Right lobe of liver (tissue), 6 donors: ENCODE measurements at regions not wholly inside any gene's neighbourhood (a gene's known extent, or its start where the extent isn't known, plus 50 kb on each side); places are given as distances from the start of the nearest gene placed in this dataset.
A peak's percentile ranks its signal among the peaks of the same experiment; 100 is the strongest.

Experiments
- ATAC-seq, 4 donors: fragments of 200-7000 bp; cut with Tn5 transposase; one replicate each; pipeline ENCODE4 v1.9.1; 2020; ENCODE audit warnings: mild to moderate bottlenecking in 4 of 4, moderate library complexity in 4 of 4
- DNase-seq, 3 donors: peaks; one replicate each; pipeline ENCODE4 v3.0.0-alpha.2; 2020
- H3K27ac ChIP-seq, 3 donors: fragments of 200-600 bp; one replicate each; pipeline ENCODE4 v1.8.0; 2022
- H3K27me3 ChIP-seq, 2 donors: fragments of 200-600 bp; one replicate each; pipeline ENCODE4 v1.8.0; 2022
- H3K36me3 ChIP-seq, 4 donors: fragments of 200-600 bp; sonication (generic) in 1 of 4; one replicate each; pipeline versions ENCODE4 v1.5.1 to v1.8.0; 2017 to 2022; ENCODE audit warnings: control low read depth in 1 of 4
- H3K4me1 ChIP-seq, 4 donors: fragments of 200-600 bp; sonication (generic) in 1 of 4; one replicate each; pipeline versions ENCODE4 v1.5.1 to v1.8.0; 2017 to 2022; ENCODE audit warnings: control low read depth in 1 of 4
- H3K4me3 ChIP-seq, 3 donors: fragments of 200-600 bp; one replicate each; pipeline ENCODE4 v1.8.0; 2022
- H3K9me3 ChIP-seq, 4 donors: fragments of 200-600 bp; sonication (generic) in 1 of 4; one replicate each; pipeline versions ENCODE4 v1.5.1 to v1.8.0; 2017 to 2022; ENCODE audit warnings: control low read depth in 1 of 4
- POLR2A ChIP-seq: fragments of 450-650 bp; IDR thresholded peaks from one replicate; pipeline ENCODE4 v1.6.1; 2017; ENCODE audit warnings: antibody characterized with exemption, mild to moderate bottlenecking
- WGBS: methylation state at CpG from one replicate; pipeline ENCODE4 v1.1.6; 2018; ENCODE audit warnings: low coverage, low lambda C conversion rate; ENCODE audit not compliant: insufficient coverage; ENCODE audit errors: missing lambda C conversion rate; 5-methylcytosine and 5-hydroxymethylcytosine counted together
- intact Hi-C, 2 donors: fragments of 100-400 bp; cut with DNase I; formaldehyde crosslinking; loops; one replicate each; pipeline versions ENCODE4 v1.11.2 to v1.14.1; 2022
- TF ChIP-seq, protein P1 (sequence below), 4 donors: fragments of 200-600 bp in 3 of 4; fragments of 450-650 bp in 1 of 4; IDR thresholded peaks; one replicate each; pipeline versions ENCODE4 v1.5.1 to v1.8.0; 2016 to 2022; ENCODE audit warnings: antibody characterized with exemption in 4 of 4, mild to moderate bottlenecking in 2 of 4
- donor health status: DM: no; HTN: yes; CAD: no.
- donor health status: DM: no; HTN: no; CAD: no.
- donor health status: DM: no; HTN: no; CAD: no.
- donor health status: DM: no; HTN: yes; CAD: no.
- donor health status: DM: no; HTN: yes; CAD: no.

DNA sequence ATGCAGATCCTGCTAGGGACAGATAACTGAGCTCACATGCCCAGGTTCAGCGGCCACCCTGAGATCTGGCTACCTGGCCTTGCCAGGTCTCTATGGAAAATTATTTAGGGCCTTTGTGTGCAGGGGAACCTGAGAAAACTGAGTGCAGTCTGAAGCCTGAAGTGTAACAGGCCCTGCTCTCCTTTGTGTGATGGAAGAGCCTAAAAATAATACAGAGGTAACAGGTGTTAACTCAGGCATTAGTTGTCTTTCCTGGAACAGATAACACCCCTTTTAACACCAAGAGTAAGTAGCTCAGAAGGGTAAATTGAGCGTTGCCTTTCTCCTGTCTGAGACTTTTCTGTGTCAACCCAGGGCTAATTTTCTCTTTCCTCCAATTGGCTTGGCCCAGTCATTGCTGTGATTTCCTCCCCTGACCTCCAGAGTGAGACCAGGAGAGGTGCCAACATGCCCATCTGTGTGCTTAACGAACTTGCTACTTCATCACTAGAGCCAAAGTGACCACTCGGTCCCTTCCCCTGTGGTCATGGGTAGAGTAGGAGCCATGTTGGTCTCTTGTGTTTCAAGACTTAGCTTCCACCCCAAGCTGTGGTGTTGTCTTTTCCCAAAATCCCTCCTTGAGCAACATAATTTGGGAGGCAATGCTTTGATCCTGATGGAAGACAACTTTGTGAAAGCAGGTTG is 304.4 kb upstream of the JAG1 start:
- H3K27ac ChIP-seq = no peak overlapping the region
- no peak for DNase-seq
- no peaks in the 10 kb centered on the region for H3K36me3 ChIP-seq
- no peaks in the 10 kb centered on the region for H3K9me3 ChIP-seq
- TF ChIP-seq POLR2A = no peak
- TF ChIP-seq, protein P1, sequence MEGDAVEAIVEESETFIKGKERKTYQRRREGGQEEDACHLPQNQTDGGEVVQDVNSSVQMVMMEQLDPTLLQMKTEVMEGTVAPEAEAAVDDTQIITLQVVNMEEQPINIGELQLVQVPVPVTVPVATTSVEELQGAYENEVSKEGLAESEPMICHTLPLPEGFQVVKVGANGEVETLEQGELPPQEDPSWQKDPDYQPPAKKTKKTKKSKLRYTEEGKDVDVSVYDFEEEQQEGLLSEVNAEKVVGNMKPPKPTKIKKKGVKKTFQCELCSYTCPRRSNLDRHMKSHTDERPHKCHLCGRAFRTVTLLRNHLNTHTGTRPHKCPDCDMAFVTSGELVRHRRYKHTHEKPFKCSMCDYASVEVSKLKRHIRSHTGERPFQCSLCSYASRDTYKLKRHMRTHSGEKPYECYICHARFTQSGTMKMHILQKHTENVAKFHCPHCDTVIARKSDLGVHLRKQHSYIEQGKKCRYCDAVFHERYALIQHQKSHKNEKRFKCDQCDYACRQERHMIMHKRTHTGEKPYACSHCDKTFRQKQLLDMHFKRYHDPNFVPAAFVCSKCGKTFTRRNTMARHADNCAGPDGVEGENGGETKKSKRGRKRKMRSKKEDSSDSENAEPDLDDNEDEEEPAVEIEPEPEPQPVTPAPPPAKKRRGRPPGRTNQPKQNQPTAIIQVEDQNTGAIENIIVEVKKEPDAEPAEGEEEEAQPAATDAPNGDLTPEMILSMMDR (IDR thresholded peaks at IDR 0.05) = no peak
- no peaks in the 10 kb centered on the region for H3K27me3 ChIP-seq
- no peak for ATAC-seq
- intact Hi-C loops = no loop called here
- H3K4me3 ChIP-seq = no peak overlapping the region
- WGBS = 86% methylated on average over 4 of the region's 4 CpGs
- H3K4me1 ChIP-seq = no peaks in the 10 kb centered on the region

GRCh38 chr20:10978713-10979112 is 304.9 kb upstream of the JAG1 start:
- no peak for ATAC-seq
- Histone ChIP-seq H3K36me3 (no peaks in the 10 kb centered on the region), H3K9me3 (no peaks in the 10 kb centered on the region), H3K27ac (no peak overlapping the region), H3K4me3 (no peak overlapping the region), H3K27me3 (no peaks in the 10 kb centered on the region), H3K4me1 (no peaks in the 10 kb centered on the region)
- DNase-seq = no peak
- 66% methylated on average over 4 of the region's 5 CpGs for WGBS
- intact Hi-C loops = no loop called here
- no peak for TF ChIP-seq POLR2A
- TF ChIP-seq, protein P1 (IDR thresholded peaks at IDR 0.05) = no peak

DNA sequence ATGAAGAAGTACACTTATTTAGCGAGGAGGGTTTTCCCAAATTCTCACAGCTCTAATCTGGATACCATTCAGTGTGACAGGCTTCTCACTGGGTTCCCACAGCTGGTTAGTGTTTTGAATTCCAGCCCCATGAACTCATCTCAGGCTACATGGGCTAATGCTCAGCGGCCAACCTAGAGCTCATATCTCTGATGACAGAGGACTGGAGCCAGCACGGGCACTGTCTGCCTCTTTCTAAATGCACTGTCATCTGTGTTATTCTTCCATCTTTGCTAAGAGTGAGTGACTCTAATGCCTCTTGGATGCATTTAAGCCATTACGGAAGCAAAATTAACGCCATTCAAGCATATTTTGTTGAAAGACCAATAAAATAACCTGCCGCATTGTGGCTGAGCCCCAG is 308.9 kb upstream of the JAG1 start:
- no peak overlapping the region for H3K4me3 ChIP-seq
- no peaks in the 10 kb centered on the region for H3K4me1 ChIP-seq
- TF ChIP-seq, protein P1 (IDR thresholded peaks at IDR 0.05) = no peak
- TF ChIP-seq POLR2A = no peak
- no peaks in the 10 kb centered on the region for H3K27me3 ChIP-seq
- peak in 2 of 4 donors; percentile 34 to 37 for ATAC-seq
- no peaks in the 10 kb centered on the region for H3K36me3 ChIP-seq
- no peak for DNase-seq
- H3K9me3 ChIP-seq = no peaks in the 10 kb centered on the region
- intact Hi-C loops = no loop called here
- no peak overlapping the region for H3K27ac ChIP-seq
- WGBS = 73% methylated on average over 6 of the region's 6 CpGs

DNA sequence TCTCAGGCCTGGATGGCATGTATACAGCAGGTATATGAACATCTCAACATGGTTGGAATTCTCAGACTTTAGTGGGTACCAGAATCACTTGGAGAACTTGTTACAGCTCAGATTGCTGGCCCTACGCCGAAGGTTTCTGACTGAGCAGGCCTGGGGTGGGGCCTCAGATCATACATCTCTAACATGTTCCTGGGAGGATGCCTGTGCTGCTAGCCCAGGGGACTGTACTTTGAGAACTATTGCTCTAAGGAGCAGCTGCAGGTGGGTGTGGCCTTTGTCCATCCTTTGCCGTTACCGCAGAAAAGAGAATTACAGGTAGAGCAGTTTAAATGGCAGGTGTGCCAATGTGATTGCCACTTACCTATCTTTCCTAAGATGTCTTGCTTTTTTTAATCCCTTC is 310.5 kb upstream of the JAG1 start:
- Histone ChIP-seq H3K27ac (no peak overlapping the region), H3K4me3 (no peak overlapping the region), H3K9me3 (no peaks in the 10 kb centered on the region), H3K27me3 (no peaks in the 10 kb centered on the region), H3K36me3 (no peaks in the 10 kb centered on the region), H3K4me1 (no peaks in the 10 kb centered on the region)
- TF ChIP-seq, protein P1 (IDR thresholded peaks at IDR 0.05) = no peak
- TF ChIP-seq POLR2A = no peak
- ATAC-seq = no peak
- DNase-seq = no peak
- intact Hi-C loops = no loop called here
- 70% methylated on average over 2 of the region's 4 CpGs for WGBS
